Calu3 (cell line): ENCODE measurements at regions not wholly inside any gene's neighbourhood (a gene's known extent, or its start where the extent isn't known, plus 50 kb on each side); places are given as distances from the start of the nearest gene placed in this dataset.

Experiments
- BruUV-seq: library from RNA; stranded (reverse); fragments of 400-500 nt; replicated peaks from 2 replicates; lab custom pipeline; 2021; lab: Mats Ljungman, UMichigan
- CTCF ChIA-PET: fragments of 300-600 bp; sonication (Branson Sonifier 250); formaldehyde crosslinking; loops from one replicate; lab custom pipeline; 2022; ENCODE audit warnings: antibody characterized with exemption; lab: Charles Lee
- DNase-seq: peaks from one replicate; pipeline ENCODE4 v3.0.0; 2022
- H3K27ac Mint-ChIP-seq: one replicate; pipeline ENCODE4 v1.8.0; 2022; ENCODE audit warnings: mixed read lengths; ENCODE audit not compliant: unreplicated experiment
- H3K27me3 Mint-ChIP-seq: one replicate; pipeline ENCODE4 v1.8.0; 2022; ENCODE audit warnings: mixed read lengths; ENCODE audit not compliant: unreplicated experiment
- H3K36me3 Mint-ChIP-seq: one replicate; pipeline ENCODE4 v1.8.0; 2022; ENCODE audit warnings: mild to moderate bottlenecking, moderate library complexity, mixed read lengths; ENCODE audit not compliant: insufficient read depth, unreplicated experiment
- H3K4me1 Mint-ChIP-seq: one replicate; pipeline ENCODE4 v1.8.0; 2022; ENCODE audit warnings: mild to moderate bottlenecking, low read depth, mixed read lengths; ENCODE audit not compliant: unreplicated experiment
- H3K4me3 Mint-ChIP-seq: one replicate; pipeline ENCODE4 v1.8.0; 2022; ENCODE audit warnings: mild to moderate bottlenecking, low read depth, moderate library complexity, mixed read lengths; ENCODE audit not compliant: unreplicated experiment
- H3K9me3 Mint-ChIP-seq: one replicate; pipeline ENCODE4 v1.8.0; 2022; ENCODE audit warnings: low read depth, mixed read lengths; ENCODE audit not compliant: unreplicated experiment
- intact Hi-C: fragments of 100-400 bp; cut with micrococcal nuclease; formaldehyde crosslinking; loops from one replicate; pipeline ENCODE4 v1.10.0; 2022; ENCODE audit not compliant: unreplicated experiment
- TF ChIP-seq, protein P1 (sequence below): fragments of 200-600 bp; IDR thresholded peaks from one replicate; pipeline ENCODE4 v1.8.0; 2022; ENCODE audit warnings: antibody characterized with exemption; ENCODE audit not compliant: unreplicated experiment

DNA sequence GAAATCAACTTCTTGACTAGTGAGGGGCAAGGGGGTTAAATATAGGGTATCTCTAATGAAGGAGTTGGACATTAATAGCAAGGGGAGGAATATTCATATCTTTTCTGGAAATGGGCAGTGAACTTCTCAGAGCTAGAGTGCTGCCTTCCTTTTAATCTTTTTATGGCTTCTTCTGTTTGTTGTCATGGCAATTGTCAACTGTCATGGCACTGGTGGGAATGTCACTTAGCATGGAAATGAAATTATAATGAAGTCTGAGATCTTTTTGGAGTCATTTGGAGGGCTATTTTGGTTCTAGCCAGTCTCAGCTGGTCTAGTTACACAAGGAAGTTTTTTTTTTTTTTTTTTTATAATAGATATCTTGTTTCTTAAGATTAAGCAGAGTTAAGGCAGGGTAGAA is 250.2 kb downstream of the AASDHPPT start:
- TF ChIP-seq, protein P1, sequence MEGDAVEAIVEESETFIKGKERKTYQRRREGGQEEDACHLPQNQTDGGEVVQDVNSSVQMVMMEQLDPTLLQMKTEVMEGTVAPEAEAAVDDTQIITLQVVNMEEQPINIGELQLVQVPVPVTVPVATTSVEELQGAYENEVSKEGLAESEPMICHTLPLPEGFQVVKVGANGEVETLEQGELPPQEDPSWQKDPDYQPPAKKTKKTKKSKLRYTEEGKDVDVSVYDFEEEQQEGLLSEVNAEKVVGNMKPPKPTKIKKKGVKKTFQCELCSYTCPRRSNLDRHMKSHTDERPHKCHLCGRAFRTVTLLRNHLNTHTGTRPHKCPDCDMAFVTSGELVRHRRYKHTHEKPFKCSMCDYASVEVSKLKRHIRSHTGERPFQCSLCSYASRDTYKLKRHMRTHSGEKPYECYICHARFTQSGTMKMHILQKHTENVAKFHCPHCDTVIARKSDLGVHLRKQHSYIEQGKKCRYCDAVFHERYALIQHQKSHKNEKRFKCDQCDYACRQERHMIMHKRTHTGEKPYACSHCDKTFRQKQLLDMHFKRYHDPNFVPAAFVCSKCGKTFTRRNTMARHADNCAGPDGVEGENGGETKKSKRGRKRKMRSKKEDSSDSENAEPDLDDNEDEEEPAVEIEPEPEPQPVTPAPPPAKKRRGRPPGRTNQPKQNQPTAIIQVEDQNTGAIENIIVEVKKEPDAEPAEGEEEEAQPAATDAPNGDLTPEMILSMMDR, result no peak
- peaks cover 14% of the 10 kb centered on the region for H3K9me3 Mint-ChIP-seq
- no peaks in the 10 kb centered on the region for H3K4me1 Mint-ChIP-seq
- no peak for DNase-seq
- no peak overlapping the region for H3K4me3 Mint-ChIP-seq
- H3K27me3 Mint-ChIP-seq, result no peaks in the 10 kb centered on the region
- BruUV-seq, result no TSS peak
- intact Hi-C loops, result no loop called here
- CTCF ChIA-PET, result no interaction called here
- no peak overlapping the region for H3K27ac Mint-ChIP-seq
- H3K36me3 Mint-ChIP-seq, result no peaks in the 10 kb centered on the region

DNA sequence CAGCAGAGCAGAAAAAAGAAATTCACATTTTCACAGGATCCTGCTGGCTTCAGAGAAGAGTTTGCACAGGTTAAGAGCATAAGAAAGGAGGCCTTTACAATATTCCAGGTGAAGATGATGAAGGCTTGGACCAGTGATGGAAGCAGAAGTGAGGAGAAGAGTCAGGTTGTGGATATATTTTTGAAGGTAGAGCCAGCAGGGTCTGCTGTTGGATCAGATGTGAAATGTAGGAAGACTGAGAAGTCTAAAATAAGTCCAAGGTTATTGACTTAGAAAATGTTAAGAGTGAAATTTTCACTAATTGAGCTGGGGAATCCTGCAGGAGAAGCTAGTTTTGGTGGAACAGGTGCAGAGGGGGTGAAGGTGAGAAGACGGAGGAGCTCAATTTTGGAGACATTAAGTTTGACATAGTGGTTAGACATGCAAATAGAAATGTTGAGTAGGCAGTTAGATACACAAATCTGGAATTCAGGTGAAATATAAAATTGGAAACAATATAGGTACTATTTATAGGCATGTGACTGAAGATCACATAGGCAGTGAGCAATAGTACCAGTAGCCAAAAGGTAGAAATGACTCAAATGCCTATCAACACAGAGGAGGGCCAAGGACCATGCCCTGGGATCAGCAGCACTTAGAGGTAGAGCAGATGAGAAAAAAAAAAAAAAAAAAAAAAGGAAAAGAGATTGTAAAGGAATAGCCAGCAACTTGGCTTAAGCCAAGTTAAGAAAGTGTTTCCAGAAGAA is 252.0 kb downstream of the AASDHPPT start:
- BruUV-seq, result no TSS peak
- CTCF ChIA-PET, result no interaction called here
- Mint-ChIP-seq H3K36me3 (no peaks in the 10 kb centered on the region), H3K4me1 (no peaks in the 10 kb centered on the region), H3K27ac (no peak overlapping the region), H3K4me3 (no peak overlapping the region), H3K9me3 (peaks cover 14% of the 10 kb centered on the region), H3K27me3 (no peaks in the 10 kb centered on the region)
- no peak for DNase-seq
- TF ChIP-seq, protein P1, result no peak
- intact Hi-C loops, result no loop called here

DNA sequence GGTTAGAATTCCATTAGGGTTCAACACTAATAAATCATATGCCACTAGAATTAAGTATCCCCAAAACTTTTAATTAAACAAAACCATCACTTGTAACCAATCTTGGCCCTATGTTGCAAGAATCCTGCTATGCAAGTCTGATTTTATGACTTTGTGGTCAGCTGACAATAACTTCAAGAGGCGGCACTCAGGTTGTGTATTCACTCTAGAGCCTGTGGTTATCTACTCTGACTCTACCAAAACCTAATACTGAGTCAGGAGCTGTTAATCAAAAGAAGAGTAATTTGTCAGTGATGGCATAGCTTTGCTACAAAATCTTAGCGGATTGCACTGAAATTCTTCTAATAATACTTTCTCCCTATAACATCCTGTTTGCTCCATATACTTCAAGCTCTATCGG is 253.7 kb downstream of the AASDHPPT start:
- no peaks in the 10 kb centered on the region for H3K4me1 Mint-ChIP-seq
- peaks cover 14% of the 10 kb centered on the region for H3K9me3 Mint-ChIP-seq
- H3K27me3 Mint-ChIP-seq, result no peaks in the 10 kb centered on the region
- CTCF ChIA-PET, result no interaction called here
- H3K4me3 Mint-ChIP-seq, result no peak overlapping the region
- TF ChIP-seq, protein P1, result no peak
- H3K27ac Mint-ChIP-seq, result no peak overlapping the region
- no peaks in the 10 kb centered on the region for H3K36me3 Mint-ChIP-seq
- intact Hi-C loops, result no loop called here
- BruUV-seq, result no TSS peak
- no peak for DNase-seq

DNA sequence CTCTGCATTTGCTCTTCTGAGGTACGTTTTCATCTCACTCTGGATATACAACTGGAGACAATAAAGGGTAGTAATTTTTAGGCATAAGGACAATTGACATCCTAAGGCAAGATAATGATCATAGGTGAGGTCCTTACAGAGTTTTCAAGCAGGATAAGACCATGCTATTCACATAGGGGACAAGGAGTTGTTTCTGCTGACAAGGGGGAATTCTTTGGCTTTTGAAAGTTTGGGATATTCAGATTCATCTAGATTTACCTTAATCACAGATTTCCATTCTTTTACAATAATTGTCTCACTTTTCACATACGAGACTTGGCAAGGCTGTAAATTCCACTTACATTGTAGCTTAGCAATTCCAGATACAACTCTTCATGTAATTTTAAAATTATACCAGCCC is 256.2 kb downstream of the AASDHPPT start:
- CTCF ChIA-PET, result no interaction called here
- intact Hi-C loops, result no loop called here
- no peaks in the 10 kb centered on the region for H3K4me1 Mint-ChIP-seq
- no TSS peak for BruUV-seq
- TF ChIP-seq, protein P1, result no peak
- H3K9me3 Mint-ChIP-seq, result peaks cover 12% of the 10 kb centered on the region
- no peaks in the 10 kb centered on the region for H3K36me3 Mint-ChIP-seq
- no peak overlapping the region for H3K27ac Mint-ChIP-seq
- H3K27me3 Mint-ChIP-seq, result no peaks in the 10 kb centered on the region
- H3K4me3 Mint-ChIP-seq, result no peak overlapping the region
- no peak for DNase-seq
